AG10803 (cell line): ENCODE measurements at regions not wholly inside any gene's neighbourhood (a gene's known extent, or its start where the extent isn't known, plus 50 kb on each side); places are given as distances from the start of the nearest gene placed in this dataset.

Experiments used
- DNase-seq: peaks from one replicate; pipeline ENCODE4 v3.0.0; 2010; ENCODE audit warnings: low read depth
- H3K4me3 ChIP-seq: 2 replicates; pipeline ENCODE4 v1.5.1; 2011; ENCODE audit warnings: mild to moderate bottlenecking, low read length, control low read depth
- TF ChIP-seq, protein P1 (sequence below): conservative IDR thresholded peaks from 2 replicates; pipeline ENCODE4 v1.5.1; 2011; ENCODE audit warnings: mild to moderate bottlenecking, low read length, control low read depth, inconsistent platforms

- DNase-seq: no peak
- TF ChIP-seq, protein P1, sequence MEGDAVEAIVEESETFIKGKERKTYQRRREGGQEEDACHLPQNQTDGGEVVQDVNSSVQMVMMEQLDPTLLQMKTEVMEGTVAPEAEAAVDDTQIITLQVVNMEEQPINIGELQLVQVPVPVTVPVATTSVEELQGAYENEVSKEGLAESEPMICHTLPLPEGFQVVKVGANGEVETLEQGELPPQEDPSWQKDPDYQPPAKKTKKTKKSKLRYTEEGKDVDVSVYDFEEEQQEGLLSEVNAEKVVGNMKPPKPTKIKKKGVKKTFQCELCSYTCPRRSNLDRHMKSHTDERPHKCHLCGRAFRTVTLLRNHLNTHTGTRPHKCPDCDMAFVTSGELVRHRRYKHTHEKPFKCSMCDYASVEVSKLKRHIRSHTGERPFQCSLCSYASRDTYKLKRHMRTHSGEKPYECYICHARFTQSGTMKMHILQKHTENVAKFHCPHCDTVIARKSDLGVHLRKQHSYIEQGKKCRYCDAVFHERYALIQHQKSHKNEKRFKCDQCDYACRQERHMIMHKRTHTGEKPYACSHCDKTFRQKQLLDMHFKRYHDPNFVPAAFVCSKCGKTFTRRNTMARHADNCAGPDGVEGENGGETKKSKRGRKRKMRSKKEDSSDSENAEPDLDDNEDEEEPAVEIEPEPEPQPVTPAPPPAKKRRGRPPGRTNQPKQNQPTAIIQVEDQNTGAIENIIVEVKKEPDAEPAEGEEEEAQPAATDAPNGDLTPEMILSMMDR: no peak
- no peak overlapping the region for H3K4me3 ChIP-seq
Measured at GRCh38 chr2:134785659-134786430, 52.6 kb upstream of the ACMSD start.

GRCh38 chr2:134788417-134788816 lies 50.0 kb upstream of the ACMSD start:
- no peak for DNase-seq
- TF ChIP-seq, protein P1: no peak
- H3K4me3 ChIP-seq: no peak overlapping the region
